Pancreas (tissue), 10 donors: ENCODE measurements at regions not wholly inside any gene's neighbourhood (a gene's known extent, or its start where the extent isn't known, plus 50 kb on each side); places are given as distances from the start of the nearest gene placed in this dataset.

Experiments used
- ATAC-seq, 4 donors: fragments of 200-7000 bp; cut with Tn5 transposase; one replicate each; pipeline versions ENCODE4 v1.8.0 to v1.9.1; 2020; ENCODE audit warnings: mild to moderate bottlenecking in 4 of 4, moderate library complexity in 4 of 4
- DNase-seq, 6 donors: peaks; one replicate each; pipeline ENCODE4 v3.0.0-alpha.2; 2020
- FAIRE-seq: peaks from 2 replicates; lab custom pipeline; 2012; peaks lifted over from hg19 to GRCh38; lab: Jason Lieb, UNC
- H3K27ac ChIP-seq, 4 donors: fragments of 200-600 bp; sonication (generic); 1 replicate in 3 of 4; 2 replicates in 1 of 4; pipeline versions ENCODE4 v1.5.0 to v1.8.0; 2020
- H3K27me3 ChIP-seq, 4 donors: fragments of 200-600 bp; one replicate each; pipeline ENCODE4 v1.8.0; 2021
- H3K36me3 ChIP-seq, 3 donors: fragments of 200-600 bp; sonication (generic) in 1 of 3; one replicate each; pipeline versions ENCODE4 v1.5.0 to v1.8.0; 2020 to 2021
- H3K4me1 ChIP-seq, 3 donors: fragments of 200-600 bp; one replicate each; pipeline ENCODE4 v1.8.0; 2021
- H3K4me3 ChIP-seq, 4 donors: fragments of 200-600 bp; sonication (generic) in 2 of 4; one replicate each; pipeline versions ENCODE4 v1.5.0 to v1.8.0; 2020 to 2021
- H3K9me3 ChIP-seq, 4 donors: fragments of 200-600 bp; one replicate each; pipeline ENCODE4 v1.8.0; 2021
- WGBS, 2 donors: extraction: QIAGEN DNeasy Blood & Tissue Kit; methylation state at CpG; one replicate each; pipeline ENCODE4 v1.1.7; 2013; 5-methylcytosine and 5-hydroxymethylcytosine counted together
- intact Hi-C, 3 donors: fragments of 100-400 bp; cut with DNase I; formaldehyde crosslinking; loops; one replicate each; pipeline versions ENCODE4 v1.11.1 to v1.14.2; 2022
- TF ChIP-seq, protein P1 (sequence below), 4 donors: fragments of 200-600 bp; sonication (generic) in 3 of 4; IDR thresholded peaks; one replicate each; pipeline versions ENCODE4 v1.5.0 to v1.8.0; 2021; ENCODE audit warnings: antibody characterized with exemption in 4 of 4
- donor health status: healthy with polysubstance abuse.
- donor health status: DM: no; HTN: no; CAD: no; lungs with moderate emphysema.
- donor health status: DM: no; HTN: no; CAD: no.
- donor health status: control.
- donor health status: control.
- donor health status: Bipolar disorder and iron deficiency.
- donor health status: DM: yes; HTN: yes; CAD: no.
- donor health status: DM: no; HTN: no; CAD: no.
- donor health status: DM: no; HTN: no; CAD: no.
- donor health status: DM: yes; HTN: yes; CAD: no.

DNA sequence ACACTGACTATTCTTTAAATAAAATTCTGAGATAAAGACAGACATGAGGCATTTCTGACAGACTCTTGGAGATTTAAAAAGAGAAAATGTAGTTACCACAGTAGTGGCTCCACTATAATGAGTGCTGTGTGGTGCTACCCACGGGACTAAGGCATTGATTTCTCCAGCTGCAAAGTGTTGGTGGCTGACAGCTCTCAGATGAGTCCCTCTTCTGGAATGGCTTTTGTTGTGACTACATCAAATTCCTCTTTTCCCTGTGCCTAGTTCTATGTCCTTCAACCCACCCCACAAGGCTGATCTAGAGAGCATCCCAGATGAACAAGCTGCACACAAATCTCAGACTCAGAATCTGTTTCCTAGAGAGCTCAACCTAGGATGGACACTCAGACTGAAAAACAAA lies 884.8 kb upstream of the ZEB2 start:
- no peaks in the 10 kb centered on the region for H3K27me3 ChIP-seq
- H3K27ac ChIP-seq = no peak overlapping the region
- FAIRE-seq (no peak), DNase-seq (no peak), ATAC-seq (no peak)
- H3K9me3 ChIP-seq = no peaks in the 10 kb centered on the region
- no peaks in the 10 kb centered on the region for H3K4me1 ChIP-seq
- intact Hi-C loops = no loop called here
- H3K36me3 ChIP-seq = no peaks in the 10 kb centered on the region
- 54 to 61% methylated on average over 1 of the region's 1 CpG for WGBS, 2 donors
- no peak overlapping the region for H3K4me3 ChIP-seq
- TF ChIP-seq, protein P1, sequence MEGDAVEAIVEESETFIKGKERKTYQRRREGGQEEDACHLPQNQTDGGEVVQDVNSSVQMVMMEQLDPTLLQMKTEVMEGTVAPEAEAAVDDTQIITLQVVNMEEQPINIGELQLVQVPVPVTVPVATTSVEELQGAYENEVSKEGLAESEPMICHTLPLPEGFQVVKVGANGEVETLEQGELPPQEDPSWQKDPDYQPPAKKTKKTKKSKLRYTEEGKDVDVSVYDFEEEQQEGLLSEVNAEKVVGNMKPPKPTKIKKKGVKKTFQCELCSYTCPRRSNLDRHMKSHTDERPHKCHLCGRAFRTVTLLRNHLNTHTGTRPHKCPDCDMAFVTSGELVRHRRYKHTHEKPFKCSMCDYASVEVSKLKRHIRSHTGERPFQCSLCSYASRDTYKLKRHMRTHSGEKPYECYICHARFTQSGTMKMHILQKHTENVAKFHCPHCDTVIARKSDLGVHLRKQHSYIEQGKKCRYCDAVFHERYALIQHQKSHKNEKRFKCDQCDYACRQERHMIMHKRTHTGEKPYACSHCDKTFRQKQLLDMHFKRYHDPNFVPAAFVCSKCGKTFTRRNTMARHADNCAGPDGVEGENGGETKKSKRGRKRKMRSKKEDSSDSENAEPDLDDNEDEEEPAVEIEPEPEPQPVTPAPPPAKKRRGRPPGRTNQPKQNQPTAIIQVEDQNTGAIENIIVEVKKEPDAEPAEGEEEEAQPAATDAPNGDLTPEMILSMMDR (IDR thresholded peaks at IDR 0.05) = no peak

DNA sequence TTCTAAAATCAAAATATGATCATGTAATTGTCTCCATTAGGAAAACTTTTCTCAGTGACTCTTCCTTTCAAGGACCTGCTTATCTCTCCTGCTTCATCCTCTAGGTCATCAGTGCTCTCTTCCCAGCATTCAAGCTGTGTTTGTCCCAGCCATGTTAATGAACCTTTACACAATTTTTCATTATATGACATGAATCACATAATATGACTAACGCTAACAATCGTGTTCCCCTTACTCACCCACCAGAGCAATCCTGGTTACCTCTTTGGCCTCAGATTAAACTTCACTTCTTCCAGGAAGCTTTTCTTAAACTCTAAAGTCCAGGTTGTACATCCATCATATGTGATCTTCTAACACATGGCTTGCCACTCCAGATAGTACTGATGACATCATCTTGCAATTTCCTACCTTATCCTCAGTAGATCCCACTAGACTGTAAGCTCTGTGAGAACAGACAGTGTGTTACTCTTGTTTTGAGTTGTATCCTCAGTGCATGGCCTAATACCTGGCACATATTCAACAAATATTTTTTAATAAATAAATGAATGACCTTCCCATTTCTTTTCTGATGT lies 882.9 kb upstream of the ZEB2 start:
- H3K36me3 ChIP-seq = no peaks in the 10 kb centered on the region
- no peaks in the 10 kb centered on the region for H3K4me1 ChIP-seq
- no peak overlapping the region for H3K27ac ChIP-seq
- no peaks in the 10 kb centered on the region for H3K27me3 ChIP-seq
- ATAC-seq (no peak), FAIRE-seq (no peak), DNase-seq (no peak)
- intact Hi-C loops = no loop called here
- TF ChIP-seq, protein P1 (IDR thresholded peaks at IDR 0.05) = no peak
- 89% methylated on average over 2 of the region's 2 CpGs for WGBS, 2 donors
- H3K4me3 ChIP-seq = no peak overlapping the region
- H3K9me3 ChIP-seq = no peaks in the 10 kb centered on the region

DNA sequence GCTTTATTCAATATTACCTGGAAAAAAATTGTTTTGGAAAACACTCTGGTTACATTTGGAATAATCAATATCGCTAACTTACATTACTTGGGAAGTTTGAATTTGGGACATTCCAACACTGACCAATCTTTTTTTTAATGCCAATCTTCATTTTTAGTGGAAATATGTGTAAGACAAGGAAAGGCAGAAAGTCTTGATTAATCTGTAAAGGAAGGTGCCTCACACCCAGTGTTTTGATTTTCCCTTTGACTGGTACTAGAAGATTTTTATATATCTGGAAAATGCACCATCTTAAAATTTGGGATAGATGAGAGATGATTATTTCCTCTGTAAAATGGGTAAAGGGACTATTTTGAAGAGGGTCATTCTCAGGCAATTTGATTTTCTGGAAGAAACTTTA lies 879.2 kb upstream of the ZEB2 start:
- FAIRE-seq = no peak
- TF ChIP-seq, protein P1 (IDR thresholded peaks at IDR 0.05) = no peak

DNA sequence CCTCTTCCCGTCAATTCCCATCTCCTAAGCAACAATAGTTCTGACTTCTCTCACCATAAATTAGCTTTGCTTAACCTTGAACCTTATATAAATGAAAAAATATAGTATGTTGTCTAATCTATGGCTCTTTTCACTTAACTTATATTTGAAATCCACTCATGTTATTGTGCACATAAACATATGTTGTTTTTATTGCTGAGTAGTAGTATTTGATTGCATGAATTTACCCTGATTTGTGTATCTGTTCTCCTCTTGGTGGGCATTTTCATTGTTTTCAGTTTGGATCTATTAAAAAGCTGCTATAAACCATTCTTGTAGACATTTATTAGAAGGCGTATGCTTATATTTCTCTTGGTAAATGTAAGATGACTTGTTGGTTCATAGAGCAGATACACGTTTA lies 874.3 kb upstream of the ZEB2 start:
- no peak overlapping the region for H3K4me3 ChIP-seq
- H3K27ac ChIP-seq = no peak overlapping the region
- no peak for FAIRE-seq
- no peaks in the 10 kb centered on the region for H3K9me3 ChIP-seq
- H3K36me3 ChIP-seq = no peaks in the 10 kb centered on the region
- no peaks in the 10 kb centered on the region for H3K4me1 ChIP-seq
- intact Hi-C loops = no loop called here
- no peaks in the 10 kb centered on the region for H3K27me3 ChIP-seq
- WGBS, 2 donors = 75 to 76% methylated on average over 3 of the region's 3 CpGs
- TF ChIP-seq, protein P1 (IDR thresholded peaks at IDR 0.05) = no peak
- ATAC-seq = no peak
- no peak for DNase-seq

More for the DNA sequence above, 879.2 kb upstream of the ZEB2 start:
- H3K4me3 ChIP-seq = no peak overlapping the region
- no peak overlapping the region for H3K27ac ChIP-seq
- no peaks in the 10 kb centered on the region for H3K9me3 ChIP-seq
- DNase-seq = no peak
- H3K36me3 ChIP-seq = no peaks in the 10 kb centered on the region
- ATAC-seq = no peak
- intact Hi-C loops = no loop called here
- 0% methylated on average over 1 of the region's 1 CpG for WGBS, 2 donors
- H3K4me1 ChIP-seq = no peaks in the 10 kb centered on the region
- H3K27me3 ChIP-seq = no peaks in the 10 kb centered on the region

DNA sequence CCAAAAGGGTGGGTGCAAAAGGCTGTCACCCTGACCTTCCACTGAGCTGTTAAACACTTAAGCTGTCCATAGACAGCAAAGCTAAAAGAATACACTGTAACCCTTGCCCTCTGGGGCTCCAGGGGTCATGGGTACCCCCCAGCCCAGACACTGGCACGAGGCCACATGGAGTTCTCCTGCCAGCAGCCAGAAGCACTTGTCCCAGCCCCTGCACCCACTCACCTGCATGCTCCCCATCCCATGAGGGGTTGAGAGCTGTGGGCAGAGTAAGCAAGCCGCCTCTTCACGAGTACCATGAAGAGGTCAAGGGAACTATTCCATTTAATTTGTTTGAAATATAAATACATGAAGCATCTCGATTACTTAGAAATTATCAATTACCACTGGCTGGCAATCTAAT lies 867.1 kb upstream of the ZEB2 start:
- FAIRE-seq (no peak), DNase-seq (peak in 2 of 6 donors; percentile 17 to 28), ATAC-seq (no peak)
- Histone ChIP-seq H3K4me3 (no peak overlapping the region), H3K4me1 (no peaks in the 10 kb centered on the region), H3K36me3 (no peaks in the 10 kb centered on the region), H3K27ac (no peak overlapping the region), H3K27me3 (no peaks in the 10 kb centered on the region), H3K9me3 (no peaks in the 10 kb centered on the region)
- TF ChIP-seq, protein P1 (IDR thresholded peaks at IDR 0.05) = no peak
- intact Hi-C loops = no loop called here
- 85 to 87% methylated on average over 4 of the region's 4 CpGs for WGBS, 2 donors
